ENCODE measurements at regions not wholly inside any gene's neighbourhood (a gene's known extent, or its start where the extent isn't known, plus 50 kb on each side); places are given as distances from the start of the nearest gene placed in this dataset.

- no peak overlapping the region for H3K4me3 ChIP-seq (IDR thresholded peaks at IDR 0.05; ENCODE audit: insufficient read depth, low read depth, low read length)
- no peak overlapping the region for H3K4me2 ChIP-seq
- H4K20me1 ChIP-seq (ENCODE audit: insufficient read depth), result no peaks in the 10 kb centered on the region
- no peak overlapping the region for H2AFZ ChIP-seq (ENCODE audit: low read depth)
- no peaks in the 10 kb centered on the region for H3K27me3 ChIP-seq (ENCODE audit: insufficient read depth, low read depth)
- H3K79me2 ChIP-seq (ENCODE audit: insufficient read depth, low read depth), result no peaks in the 10 kb centered on the region
- no peak overlapping the region for H3K9ac ChIP-seq
- TF ChIP-seq CTCF (conservative IDR thresholded peaks at IDR 0.05; ENCODE audit: low read depth, low read length), result no peak
- no peak overlapping the region for H3K27ac ChIP-seq
- no peaks in the 10 kb centered on the region for H3K36me3 ChIP-seq (ENCODE audit: insufficient read depth)
- H3K4me1 ChIP-seq (ENCODE audit: low read depth, poor library complexity, severe bottlenecking), result no peaks in the 10 kb centered on the region
These were observed 79.7 kb upstream of the GNPDA2 start for GRCh38 chr4:44806071-44806470.

GRCh38 chr4:44804301-44804700 lies 77.9 kb upstream of the GNPDA2 start:
- no peak overlapping the region for H3K27ac ChIP-seq
- H3K4me1 ChIP-seq (ENCODE audit: low read depth, poor library complexity, severe bottlenecking), result no peaks in the 10 kb centered on the region
- no peaks in the 10 kb centered on the region for H3K79me2 ChIP-seq (ENCODE audit: insufficient read depth, low read depth)
- H3K4me3 ChIP-seq (IDR thresholded peaks at IDR 0.05; ENCODE audit: insufficient read depth, low read depth, low read length), result no peak overlapping the region
- H2AFZ ChIP-seq (ENCODE audit: low read depth), result no peak overlapping the region
- H3K36me3 ChIP-seq (ENCODE audit: insufficient read depth), result no peaks in the 10 kb centered on the region
- H3K27me3 ChIP-seq (ENCODE audit: insufficient read depth, low read depth), result no peaks in the 10 kb centered on the region
- H3K9ac ChIP-seq, result no peak overlapping the region
- TF ChIP-seq CTCF (conservative IDR thresholded peaks at IDR 0.05; ENCODE audit: low read depth, low read length), result no peak
- H3K4me2 ChIP-seq, result no peak overlapping the region
- no peaks in the 10 kb centered on the region for H4K20me1 ChIP-seq (ENCODE audit: insufficient read depth)

GRCh38 chr4:44801384-44801783 lies 75.0 kb upstream of the GNPDA2 start:
- no peak overlapping the region for H3K9ac ChIP-seq
- no peak overlapping the region for H3K4me3 ChIP-seq (IDR thresholded peaks at IDR 0.05; ENCODE audit: insufficient read depth, low read depth, low read length)
- H3K4me1 ChIP-seq (ENCODE audit: low read depth, poor library complexity, severe bottlenecking), result no peaks in the 10 kb centered on the region
- H3K79me2 ChIP-seq (ENCODE audit: insufficient read depth, low read depth), result no peaks in the 10 kb centered on the region
- H3K27me3 ChIP-seq (ENCODE audit: insufficient read depth, low read depth), result no peaks in the 10 kb centered on the region
- no peak overlapping the region for H3K4me2 ChIP-seq
- H4K20me1 ChIP-seq (ENCODE audit: insufficient read depth), result no peaks in the 10 kb centered on the region
- no peak overlapping the region for H3K27ac ChIP-seq
- TF ChIP-seq CTCF (conservative IDR thresholded peaks at IDR 0.05; ENCODE audit: low read depth, low read length), result no peak
- H3K36me3 ChIP-seq (ENCODE audit: insufficient read depth), result no peaks in the 10 kb centered on the region
- H2AFZ ChIP-seq (ENCODE audit: low read depth), result no peak overlapping the region

- H4K20me1 ChIP-seq (ENCODE audit: insufficient read depth), result no peaks in the 10 kb centered on the region
- H3K4me2 ChIP-seq, result no peak overlapping the region
- H3K27ac ChIP-seq, result no peak overlapping the region
- no peak for TF ChIP-seq CTCF (conservative IDR thresholded peaks at IDR 0.05; ENCODE audit: low read depth, low read length)
- no peak overlapping the region for H3K4me3 ChIP-seq (IDR thresholded peaks at IDR 0.05; ENCODE audit: insufficient read depth, low read depth, low read length)
- H3K9ac ChIP-seq, result no peak overlapping the region
- H3K4me1 ChIP-seq (ENCODE audit: low read depth, poor library complexity, severe bottlenecking), result no peaks in the 10 kb centered on the region
- H3K36me3 ChIP-seq (ENCODE audit: insufficient read depth), result no peaks in the 10 kb centered on the region
- H2AFZ ChIP-seq (ENCODE audit: low read depth), result no peak overlapping the region
- H3K79me2 ChIP-seq (ENCODE audit: insufficient read depth, low read depth), result no peaks in the 10 kb centered on the region
- H3K27me3 ChIP-seq (ENCODE audit: insufficient read depth, low read depth), result no peaks in the 10 kb centered on the region
These were observed 65.5 kb upstream of the GNPDA2 start for GRCh38 chr4:44791831-44792230.

- Histone ChIP-seq H3K4me3 (IDR thresholded peaks at IDR 0.05; ENCODE audit: insufficient read depth, low read depth, low read length) (no peak overlapping the region), H2AFZ (ENCODE audit: low read depth) (no peak overlapping the region), H3K27me3 (ENCODE audit: insufficient read depth, low read depth) (no peaks in the 10 kb centered on the region), H4K20me1 (ENCODE audit: insufficient read depth) (no peaks in the 10 kb centered on the region), H3K79me2 (ENCODE audit: insufficient read depth, low read depth) (no peaks in the 10 kb centered on the region), H3K36me3 (ENCODE audit: insufficient read depth) (no peaks in the 10 kb centered on the region), H3K9ac (no peak overlapping the region), H3K27ac (no peak overlapping the region), H3K4me1 (ENCODE audit: low read depth, poor library complexity, severe bottlenecking) (no peaks in the 10 kb centered on the region), H3K4me2 (no peak overlapping the region)
- TF ChIP-seq CTCF (conservative IDR thresholded peaks at IDR 0.05; ENCODE audit: low read depth, low read length), result no peak
These were observed 50.8 kb upstream of the GNPDA2 start for GRCh38 chr4:44777115-44777514.

Data from KMS-11 (cell line).